Stimulated activated naive CD4-positive, alpha-beta T cell (primary cell): ENCODE measurements at regions not wholly inside any gene's neighbourhood (a gene's known extent, or its start where the extent isn't known, plus 50 kb on each side); places are given as distances from the start of the nearest gene placed in this dataset.

Experiments
- DNase-seq, 6 experiments: peaks; one replicate each; lab custom pipeline; 2025; lab: John Stamatoyannopoulos, UW

- DNase-seq = no peak
Observed at GRCh38 chr1:218526198-218526580, 181.1 kb downstream of the TGFB2 start.

GRCh38 chr1:218527737-218528136 lies 182.6 kb downstream of the TGFB2 start:
- DNase-seq = no peak

GRCh38 chr1:218529646-218530300 lies 184.6 kb downstream of the TGFB2 start:
- DNase-seq = no peak

- no peak for DNase-seq
Observed at GRCh38 chr1:218531936-218532335, 186.8 kb downstream of the TGFB2 start.

GRCh38 chr1:218536296-218536986 lies 191.3 kb downstream of the TGFB2 start:
- no peak for DNase-seq

GRCh38 chr1:218537122-218537913 lies 192.2 kb downstream of the TGFB2 start:
- no peak for DNase-seq

GRCh38 chr1:218538341-218538740 lies 193.2 kb downstream of the TGFB2 start:
- no peak for DNase-seq

- no peak for DNase-seq
Observed at GRCh38 chr1:218546314-218546713, 201.2 kb downstream of the TGFB2 start.

- DNase-seq = no peak
Observed at GRCh38 chr1:218547957-218548730, 203.0 kb downstream of the TGFB2 start.

- no peak for DNase-seq
Observed at GRCh38 chr1:218548764-218549163, 203.6 kb downstream of the TGFB2 start.

GRCh38 chr1:218553197-218553596 lies 208.1 kb downstream of the TGFB2 start:
- DNase-seq = no peak

- DNase-seq = no peak
Observed at GRCh38 chr1:218556016-218556415, 210.9 kb downstream of the TGFB2 start.

- no peak for DNase-seq
Observed at GRCh38 chr1:218557731-218558130, 212.6 kb downstream of the TGFB2 start.

- DNase-seq = no peak
Observed at GRCh38 chr1:218558271-218558810, 213.2 kb downstream of the TGFB2 start.

GRCh38 chr1:218565377-218565776 lies 220.2 kb downstream of the TGFB2 start:
- DNase-seq = no peak

- DNase-seq = no peak
Observed at GRCh38 chr1:218568962-218569550, 223.9 kb downstream of the TGFB2 start.

- DNase-seq = no peak
Observed at GRCh38 chr1:218570456-218570855, 225.3 kb downstream of the TGFB2 start.

GRCh38 chr1:218571491-218571890 lies 226.4 kb downstream of the TGFB2 start:
- no peak for DNase-seq

GRCh38 chr1:218572050-218572449 lies 226.9 kb downstream of the TGFB2 start:
- DNase-seq = no peak

GRCh38 chr1:218573925-218574324 lies 228.8 kb downstream of the TGFB2 start:
- DNase-seq = no peak

- DNase-seq = no peak
Observed at GRCh38 chr1:218575079-218575478, 229.9 kb downstream of the TGFB2 start.

- no peak for DNase-seq
Observed at GRCh38 chr1:218575856-218576255, 230.7 kb downstream of the TGFB2 start.
